Activated CD4-positive, alpha-beta T cell treated with anti-CD3 and anti-CD28 coated beads for 1 hour (primary cell): ENCODE measurements at regions not wholly inside any gene's neighbourhood (a gene's known extent, or its start where the extent isn't known, plus 50 kb on each side); places are given as distances from the start of the nearest gene placed in this dataset.

ENCODE experiments used
- DNase-seq: peaks from one replicate; pipeline ENCODE4 v3.0.0-alpha.2; 2020

- no peak for DNase-seq
These were observed 89.8 kb downstream of the PTTG1 start for GRCh38 chr5:160511280-160511929.
